Loucy (cell line): ENCODE measurements at regions not wholly inside any gene's neighbourhood (a gene's known extent, or its start where the extent isn't known, plus 50 kb on each side); places are given as distances from the start of the nearest gene placed in this dataset.

Source experiments
- H2AFZ ChIP-seq: fragments of 200-600 bp; sonication (generic); 2 replicates; pipeline ENCODE4 v1.6.0; 2016; ENCODE audit warnings: antibody characterized with exemption, mild to moderate bottlenecking, low read length, moderate library complexity
- H3F3A ChIP-seq: fragments of 200-600 bp; 2 replicates; pipeline ENCODE4 v1.6.0; 2016; ENCODE audit warnings: antibody characterized with exemption, low read depth, mild to moderate bottlenecking
- H3K27me3 ChIP-seq: fragments of 200-600 bp; sonication (generic); 2 replicates; pipeline ENCODE4 v1.6.1; 2014; ENCODE audit warnings: low read length, mild to moderate bottlenecking; ENCODE audit not compliant: insufficient read depth, poor library complexity, severe bottlenecking
- H3K36me3 ChIP-seq: fragments of 200-600 bp; sonication (generic); 2 replicates; pipeline ENCODE4 v1.6.1; 2016; ENCODE audit warnings: low read length; ENCODE audit not compliant: insufficient read depth
- H3K4me1 ChIP-seq: fragments of 200-600 bp; sonication (generic); 2 replicates; pipeline ENCODE4 v1.5.1; 2014; ENCODE audit warnings: low read length, mild to moderate bottlenecking; ENCODE audit not compliant: insufficient read depth, poor library complexity, severe bottlenecking
- H3K4me2 ChIP-seq: fragments of 200-600 bp; sonication (generic); 2 replicates; pipeline ENCODE4 v1.6.0; 2014; ENCODE audit warnings: antibody characterized with exemption, low read length, low read depth, mild to moderate bottlenecking; ENCODE audit not compliant: poor library complexity, severe bottlenecking
- H3K4me3 ChIP-seq: fragments of 200-600 bp; sonication (generic); 2 replicates; pipeline ENCODE4 v1.5.1; 2014; ENCODE audit warnings: low read length, mild to moderate bottlenecking, mixed read lengths; ENCODE audit not compliant: poor library complexity, severe bottlenecking
- H3K79me2 ChIP-seq: fragments of 200-600 bp; sonication (generic); 2 replicates; pipeline ENCODE4 v1.6.1; 2014; ENCODE audit warnings: low read length; ENCODE audit not compliant: insufficient read depth
- H3K9ac ChIP-seq: fragments of 200-600 bp; sonication (generic); 2 replicates; pipeline ENCODE4 v1.6.0; 2014; ENCODE audit warnings: mild to moderate bottlenecking, low read depth, low read length, moderate library complexity; ENCODE audit not compliant: poor library complexity, severe bottlenecking
- H3K9me2 ChIP-seq: fragments of 200-600 bp; sonication (generic); replicated peaks from 2 replicates; pipeline ENCODE4 v1.6.1; 2016; ENCODE audit warnings: low read depth, low read length, mixed read lengths
- H3K9me3 ChIP-seq: fragments of 200-600 bp; sonication (generic); 2 replicates; pipeline ENCODE4 v1.6.1; 2014; ENCODE audit warnings: mild to moderate bottlenecking, antibody characterized with exemption, low read length, low read depth; ENCODE audit not compliant: insufficient read depth
- H4K20me1 ChIP-seq: fragments of 200-600 bp; sonication (generic); 2 replicates; pipeline ENCODE4 v1.6.0; 2014; ENCODE audit warnings: antibody characterized with exemption, low read length, mild to moderate bottlenecking; ENCODE audit not compliant: insufficient read depth, poor library complexity, severe bottlenecking
- EZH2phosphoT487 ChIP-seq: fragments of 200-600 bp; IDR thresholded peaks from 2 replicates; pipeline ENCODE4 v1.6.1; 2018; ENCODE audit warnings: antibody characterized with exemption, mild to moderate bottlenecking, moderate library complexity, borderline replicate concordance
- TF ChIP-seq, protein P1 (sequence below): fragments of 200-600 bp; sonication (generic); conservative IDR thresholded peaks from 2 replicates; pipeline ENCODE4 v1.5.1; 2014; ENCODE audit warnings: mild to moderate bottlenecking, antibody characterized with exemption, low read length

DNA sequence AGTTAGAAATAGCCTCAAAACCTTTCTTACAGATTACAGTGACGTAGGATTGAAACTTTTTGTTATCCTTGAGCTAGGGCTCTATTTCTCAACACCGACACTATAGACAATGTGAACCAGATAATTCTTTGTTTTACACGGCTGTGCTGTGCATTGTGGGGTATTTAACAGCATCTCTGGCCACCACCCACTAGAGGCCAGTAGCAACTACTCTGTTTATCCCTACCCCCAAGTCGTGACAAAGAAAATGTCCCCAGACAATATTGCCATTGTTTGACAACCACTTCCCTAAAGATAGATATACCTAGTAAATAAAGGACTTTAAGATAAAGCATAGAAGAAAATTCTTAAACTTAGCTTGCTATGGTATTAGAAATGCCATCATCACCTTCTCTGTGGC, 359.6 kb downstream of the ARL4A start:
- H4K20me1 ChIP-seq, result no peaks in the 10 kb centered on the region
- no peaks in the 10 kb centered on the region for H3K9me3 ChIP-seq
- H3F3A ChIP-seq, result no peaks in the 10 kb centered on the region
- no peak overlapping the region for H2AFZ ChIP-seq
- H3K9me2 ChIP-seq, result no peaks in the 10 kb centered on the region
- no peaks in the 10 kb centered on the region for H3K4me1 ChIP-seq
- H3K79me2 ChIP-seq, result no peaks in the 10 kb centered on the region
- TF ChIP-seq, protein P1, sequence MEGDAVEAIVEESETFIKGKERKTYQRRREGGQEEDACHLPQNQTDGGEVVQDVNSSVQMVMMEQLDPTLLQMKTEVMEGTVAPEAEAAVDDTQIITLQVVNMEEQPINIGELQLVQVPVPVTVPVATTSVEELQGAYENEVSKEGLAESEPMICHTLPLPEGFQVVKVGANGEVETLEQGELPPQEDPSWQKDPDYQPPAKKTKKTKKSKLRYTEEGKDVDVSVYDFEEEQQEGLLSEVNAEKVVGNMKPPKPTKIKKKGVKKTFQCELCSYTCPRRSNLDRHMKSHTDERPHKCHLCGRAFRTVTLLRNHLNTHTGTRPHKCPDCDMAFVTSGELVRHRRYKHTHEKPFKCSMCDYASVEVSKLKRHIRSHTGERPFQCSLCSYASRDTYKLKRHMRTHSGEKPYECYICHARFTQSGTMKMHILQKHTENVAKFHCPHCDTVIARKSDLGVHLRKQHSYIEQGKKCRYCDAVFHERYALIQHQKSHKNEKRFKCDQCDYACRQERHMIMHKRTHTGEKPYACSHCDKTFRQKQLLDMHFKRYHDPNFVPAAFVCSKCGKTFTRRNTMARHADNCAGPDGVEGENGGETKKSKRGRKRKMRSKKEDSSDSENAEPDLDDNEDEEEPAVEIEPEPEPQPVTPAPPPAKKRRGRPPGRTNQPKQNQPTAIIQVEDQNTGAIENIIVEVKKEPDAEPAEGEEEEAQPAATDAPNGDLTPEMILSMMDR, result no peak
- TF ChIP-seq EZH2phosphoT487, result no peak
- no peaks in the 10 kb centered on the region for H3K36me3 ChIP-seq
- H3K4me3 ChIP-seq, result no peak overlapping the region
- no peak overlapping the region for H3K4me2 ChIP-seq
- H3K9ac ChIP-seq, result no peak overlapping the region
- no peaks in the 10 kb centered on the region for H3K27me3 ChIP-seq

DNA sequence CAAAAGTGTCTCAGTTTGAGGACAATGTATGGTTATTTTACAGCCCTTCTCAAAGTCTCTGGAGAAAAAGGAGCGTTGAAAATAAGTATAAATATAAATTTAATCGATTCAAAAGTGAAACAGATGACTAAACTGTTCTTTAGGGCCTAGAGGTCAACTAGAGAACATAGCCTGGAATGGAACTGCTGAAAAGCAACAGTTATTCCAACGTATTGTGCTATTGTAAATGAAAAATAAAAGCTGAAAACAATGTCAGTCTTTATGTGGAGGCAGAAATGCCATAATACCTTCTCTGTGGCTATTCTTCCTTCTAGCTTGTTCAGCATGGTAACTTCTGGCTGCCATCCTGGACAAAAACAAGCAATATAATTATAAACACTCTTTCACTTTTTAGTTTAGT, 362.5 kb downstream of the ARL4A start:
- no peaks in the 10 kb centered on the region for H4K20me1 ChIP-seq
- no peak overlapping the region for H3K4me3 ChIP-seq
- H2AFZ ChIP-seq, result no peak overlapping the region
- H3K36me3 ChIP-seq, result no peaks in the 10 kb centered on the region
- no peak overlapping the region for H3K9ac ChIP-seq
- H3F3A ChIP-seq, result no peaks in the 10 kb centered on the region
- no peaks in the 10 kb centered on the region for H3K4me1 ChIP-seq
- no peaks in the 10 kb centered on the region for H3K9me2 ChIP-seq
- no peaks in the 10 kb centered on the region for H3K9me3 ChIP-seq
- TF ChIP-seq EZH2phosphoT487, result no peak
- TF ChIP-seq, protein P1, result no peak
- H3K79me2 ChIP-seq, result no peaks in the 10 kb centered on the region
- no peaks in the 10 kb centered on the region for H3K27me3 ChIP-seq
- no peak overlapping the region for H3K4me2 ChIP-seq

DNA sequence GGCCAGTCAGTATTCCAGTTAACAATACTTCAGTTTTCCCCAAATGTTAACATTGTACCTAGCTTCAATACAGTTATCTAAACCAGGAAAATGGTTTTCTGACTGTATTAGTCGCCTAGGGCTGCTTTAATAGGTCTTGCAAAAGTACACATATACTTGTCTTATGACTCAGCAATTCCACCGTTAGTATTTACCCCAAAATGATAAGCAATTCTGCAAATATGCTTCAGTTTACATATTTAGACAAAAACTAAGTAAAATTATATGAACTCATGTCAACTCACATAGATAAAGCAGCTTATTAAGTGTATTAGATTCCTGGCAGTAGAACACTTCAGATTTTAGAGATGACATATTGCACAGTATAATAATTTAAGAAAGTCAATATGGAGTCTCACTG, 363.3 kb downstream of the ARL4A start:
- no peaks in the 10 kb centered on the region for H4K20me1 ChIP-seq
- H3K4me2 ChIP-seq, result no peak overlapping the region
- no peak overlapping the region for H3K9ac ChIP-seq
- TF ChIP-seq, protein P1, result no peak
- no peak for TF ChIP-seq EZH2phosphoT487
- no peak overlapping the region for H2AFZ ChIP-seq
- no peaks in the 10 kb centered on the region for H3K9me3 ChIP-seq
- H3F3A ChIP-seq, result no peaks in the 10 kb centered on the region
- H3K4me1 ChIP-seq, result no peaks in the 10 kb centered on the region
- no peaks in the 10 kb centered on the region for H3K27me3 ChIP-seq
- no peaks in the 10 kb centered on the region for H3K79me2 ChIP-seq
- no peaks in the 10 kb centered on the region for H3K9me2 ChIP-seq
- no peaks in the 10 kb centered on the region for H3K36me3 ChIP-seq
- no peak overlapping the region for H3K4me3 ChIP-seq
